NCI-H526 treated with DMSO at 0.1 percent for 48 hours (cell line): ENCODE measurements at regions not wholly inside any gene's neighbourhood (a gene's known extent, or its start where the extent isn't known, plus 50 kb on each side); places are given as distances from the start of the nearest gene placed in this dataset.

ENCODE experiments used
- DNase-seq: peaks from one replicate; lab custom pipeline; 2025; lab: John Stamatoyannopoulos, UW

GRCh38 chr5:124924729-124925128 is 178.3 kb upstream of the ZNF608 start:
- no peak for DNase-seq

GRCh38 chr5:124927735-124928134 is 181.3 kb upstream of the ZNF608 start:
- no peak for DNase-seq

- DNase-seq: no peak
These were observed 182.6 kb upstream of the ZNF608 start for GRCh38 chr5:124929000-124929399.

GRCh38 chr5:124932791-124933600 is 186.6 kb upstream of the ZNF608 start:
- no peak for DNase-seq

GRCh38 chr5:124935065-124935464 is 188.6 kb upstream of the ZNF608 start:
- no peak for DNase-seq

GRCh38 chr5:124936626-124936933 is 190.1 kb upstream of the ZNF608 start:
- no peak for DNase-seq

- DNase-seq: no peak
These were observed 194.9 kb upstream of the ZNF608 start for GRCh38 chr5:124941051-124942049.

GRCh38 chr5:124948062-124948753 is 201.8 kb upstream of the ZNF608 start:
- no peak for DNase-seq

GRCh38 chr5:124948754-124949275 is 202.4 kb upstream of the ZNF608 start:
- DNase-seq: no peak

GRCh38 chr5:124949862-124950261 is 203.4 kb upstream of the ZNF608 start:
- no peak for DNase-seq

- DNase-seq: no peak
These were observed 204.7 kb upstream of the ZNF608 start for GRCh38 chr5:124951105-124951504.

GRCh38 chr5:124951661-124952060 is 205.2 kb upstream of the ZNF608 start:
- DNase-seq: no peak

GRCh38 chr5:124952079-124952478 is 205.6 kb upstream of the ZNF608 start:
- no peak for DNase-seq

GRCh38 chr5:124952566-124952965 is 206.1 kb upstream of the ZNF608 start:
- no peak for DNase-seq

- no peak for DNase-seq
These were observed 208.3 kb upstream of the ZNF608 start for GRCh38 chr5:124954784-124955183.

- DNase-seq: no peak
These were observed 210.1 kb upstream of the ZNF608 start for GRCh38 chr5:124956471-124957029.

GRCh38 chr5:124957063-124957462 is 210.6 kb upstream of the ZNF608 start:
- DNase-seq: no peak

- no peak for DNase-seq
These were observed 213.8 kb upstream of the ZNF608 start for GRCh38 chr5:124960266-124960665.

- no peak for DNase-seq
These were observed 215.1 kb upstream of the ZNF608 start for GRCh38 chr5:124961521-124961920.

GRCh38 chr5:124962111-124962510 is 215.7 kb upstream of the ZNF608 start:
- DNase-seq: no peak

- no peak for DNase-seq
These were observed 216.3 kb upstream of the ZNF608 start for GRCh38 chr5:124962735-124963134.
